K562 (cell line): ENCODE measurements at regions not wholly inside any gene's neighbourhood (a gene's known extent, or its start where the extent isn't known, plus 50 kb on each side); places are given as distances from the start of the nearest gene placed in this dataset.
"Not testable (repeated sequence)": the region's sequence is repeated elsewhere in the genome, so short reads cannot be mapped to it uniquely, and the experiment has no call there.

Experiments
- ATAC-seq: fragments of 200-7000 bp; cut with Tn5 transposase; 3 replicates; pipeline ENCODE4 v1.9.1; 2020; ENCODE audit warnings: moderate library complexity
- BruUV-seq: library from RNA; stranded (reverse); fragments of 400-500 nt; replicated peaks from 2 replicates; lab custom pipeline; 2021; lab: Mats Ljungman, UMichigan
- CTCF ChIA-PET: fragments of 300-600 bp; formaldehyde crosslinking; extraction: SDS; loops from one replicate; lab custom pipeline; 2021; ENCODE audit warnings: low intra/inter-chr PET ratio; lab: Yijun Ruan, JAX
- POLR2A ChIA-PET: fragments of 300-600, 350-650 bp; sonication (Branson Sonifier 250); formaldehyde crosslinking; extraction: SDS; loops from one replicate; lab custom pipeline; 2021; ENCODE audit warnings: antibody characterized with exemption, inconsistent platforms; lab: Yijun Ruan, JAX
- DNase-seq, 4 experiments: peaks; one replicate each; pipeline versions ENCODE4 v3.0.0 to v3.0.0-alpha.2; 2011 to 2018; ENCODE audit warnings: low spot score in 3 of 4, mixed read lengths in 3 of 4; ENCODE audit errors: extremely low read depth in 1 of 4
- FAIRE-seq: peaks from 2 replicates; lab custom pipeline; 2011; peaks lifted over from hg19 to GRCh38; lab: Jason Lieb, UNC
- H2AFZ ChIP-seq: 2 replicates; pipeline ENCODE4 v1.6.0; 2011; ENCODE audit warnings: low read depth, low read length, control low read depth, inconsistent platforms
- H3K27ac ChIP-seq: fragments of 200-600 bp; 3 replicates; pipeline ENCODE4 v1.8.0; 2011; ENCODE audit warnings: low read depth, mild to moderate bottlenecking, control low read depth, inconsistent platforms, low read length, moderate library complexity, mixed read lengths; ENCODE audit errors: extremely low read depth
- H3K27me3 ChIP-seq, 2 experiments: fragments of 300-600 bp in 1 of 2; 2 replicates in 1 of 2; 3 replicates in 1 of 2; pipeline versions ENCODE4 v1.6.0 to v1.8.0; 2011; ENCODE audit warnings: inconsistent platforms in 2 of 2, low read length in 2 of 2, mild to moderate bottlenecking in 1 of 2, mixed read lengths in 1 of 2, moderate library complexity in 1 of 2; ENCODE audit not compliant: control insufficient read depth in 2 of 2, insufficient read depth in 2 of 2
- H3K36me3 ChIP-seq: fragments of 300-600 bp; 3 replicates; pipeline ENCODE4 v1.8.0; 2011; ENCODE audit warnings: mild to moderate bottlenecking, low read length, inconsistent platforms; ENCODE audit not compliant: control insufficient read depth, insufficient read depth
- H3K4me1 ChIP-seq, 2 experiments: fragments of 200-600 bp in 1 of 2; replicated peaks in 1 of 2; 2 replicates in 1 of 2; 3 replicates in 1 of 2; pipeline versions ENCODE4 v1.5.1 to v1.8.0; 2011; ENCODE audit warnings: inconsistent platforms in 2 of 2, low read length in 2 of 2, mild to moderate bottlenecking in 1 of 2, mixed read lengths in 1 of 2, moderate library complexity in 1 of 2; ENCODE audit not compliant: control insufficient read depth in 2 of 2, insufficient read depth in 2 of 2
- H3K4me2 ChIP-seq: 2 replicates; pipeline ENCODE4 v1.6.1; 2011; ENCODE audit warnings: low read length, control low read depth, inconsistent platforms, mixed read lengths; ENCODE audit not compliant: insufficient read depth
- H3K4me3 ChIP-seq: fragments of 200-600 bp; sonication (generic), shearing (Covaris generic); 2 replicates; pipeline ENCODE4 v1.5.1; 2016; ENCODE audit warnings: control low read depth, inconsistent platforms
- H3K79me2 ChIP-seq: fragments of 200-600 bp; 3 replicates; pipeline ENCODE4 v1.8.0; 2011; ENCODE audit warnings: low read length, inconsistent platforms; ENCODE audit not compliant: control insufficient read depth, insufficient read depth
- H3K9ac ChIP-seq, 2 experiments: 2 replicates each; pipeline versions ENCODE4 v1.6.0 to v1.6.1; 2011; ENCODE audit warnings: low read depth in 2 of 2, low read length in 2 of 2, control low read depth in 1 of 2, inconsistent platforms in 1 of 2, mild to moderate bottlenecking in 1 of 2, mixed read lengths in 1 of 2; ENCODE audit not compliant: insufficient read depth in 1 of 2
- H3K9me1 ChIP-seq: one replicate; pipeline ENCODE4 v1.6.0; 2011; ENCODE audit warnings: inconsistent platforms, mild to moderate bottlenecking, low read length, moderate library complexity; ENCODE audit not compliant: control insufficient read depth, insufficient read depth
- H3K9me3 ChIP-seq: replicated peaks from 2 replicates; pipeline ENCODE4 v1.5.1; 2011; ENCODE audit warnings: low read depth, low read length, inconsistent platforms; ENCODE audit not compliant: control insufficient read depth, insufficient read depth
- H4K20me1 ChIP-seq: replicated peaks from 2 replicates; pipeline ENCODE4 v1.6.1; 2011; ENCODE audit warnings: low read length, inconsistent platforms, mixed read lengths; ENCODE audit not compliant: control insufficient read depth, insufficient read depth
- DMBX1 ChIP-seq: fragments of 250-450 bp; sonication (Bioruptor Pico); IDR thresholded peaks from 2 replicates; pipeline ENCODE4 v1.8.0; 2022; ENCODE audit warnings: inconsistent platforms, mild to moderate bottlenecking, moderate library complexity, borderline replicate concordance
- EP300 ChIP-seq: IDR thresholded peaks from 2 replicates; pipeline ENCODE4 v1.6.1; 2012; ENCODE audit warnings: low read length, improper control_type of control experiment
- FOS ChIP-seq: IDR thresholded peaks from 3 replicates; pipeline ENCODE4 v1.6.1; 2011; ENCODE audit not compliant: insufficient read length; ENCODE audit errors: extremely low read depth
- HMGXB4 ChIP-seq: sonication (generic); formaldehyde crosslinking; IDR thresholded peaks from 2 replicates; pipeline ENCODE4 v1.8.1; 2023; ENCODE audit warnings: mild to moderate bottlenecking, missing genetic modification reagents
- KLF10 ChIP-seq: fragments of 250-450 bp; sonication (Bioruptor Pico); IDR thresholded peaks from 2 replicates; pipeline ENCODE4 v1.6.1; 2021; ENCODE audit warnings: matching md5 sums
- NFE2L1 ChIP-seq: fragments of 450-650 bp; IDR thresholded peaks from 2 replicates; pipeline ENCODE4 v1.6.1; 2016; ENCODE audit warnings: missing genetic modification characterization, low read depth, mild to moderate bottlenecking, missing compliant biosample characterization, moderate library complexity, borderline replicate concordance
- RAD51 ChIP-seq: fragments of 450-650 bp; IDR thresholded peaks from 2 replicates; pipeline ENCODE4 v1.7.1; 2016; ENCODE audit warnings: low read depth, mild to moderate bottlenecking, borderline replicate concordance
- RBM14 ChIP-seq: fragments of 200-400 bp; formaldehyde crosslinking; IDR thresholded peaks from 2 replicates; pipeline ENCODE4 v1.6.1; 2018; ENCODE audit warnings: low read depth, mild to moderate bottlenecking, low read length, moderate library complexity, borderline replicate concordance; ENCODE audit not compliant: insufficient read depth
- RUNX1 ChIP-seq: sonication (generic); IDR thresholded peaks from 2 replicates; pipeline ENCODE4 v1.6.1; 2016; ENCODE audit warnings: antibody characterized with exemption, low read depth
- ZFP36 ChIP-seq: fragments of 150-350 bp; IDR thresholded peaks from 2 replicates; pipeline ENCODE4 v1.6.1; 2018; ENCODE audit warnings: low read length, low read depth; ENCODE audit not compliant: partially characterized antibody
- ZNF165 ChIP-seq: fragments of 250-450 bp; sonication (Bioruptor Pico); IDR thresholded peaks from 2 replicates; pipeline ENCODE4 v1.4.0; 2020; ENCODE audit warnings: borderline replicate concordance
- ZNF282 ChIP-seq: sonication (generic); formaldehyde crosslinking; IDR thresholded peaks from 2 replicates; pipeline ENCODE4 v1.8.1; 2023; ENCODE audit warnings: missing genetic modification reagents
- ZNF561 ChIP-seq: fragments of 450-650 bp; formaldehyde crosslinking; conservative IDR thresholded peaks from 2 replicates; pipeline ENCODE4 v1.4.0; 2020; ENCODE audit warnings: mild to moderate bottlenecking, moderate library complexity
- WGBS: fragments of 100-300 bp; shearing (Covaris generic); methylation state at CpG from one replicate; pipeline ENCODE4 v1.1.6; 2016; ENCODE audit warnings: low coverage, mixed read lengths; ENCODE audit not compliant: insufficient coverage; ENCODE audit errors: missing lambda C conversion rate; 5-methylcytosine and 5-hydroxymethylcytosine counted together
- in situ Hi-C: fragments of 300-500 bp; cut with MboI; formaldehyde crosslinking; loops from 4 replicates; pipeline ENCODE4 v1.15.0; 2018; ENCODE audit warnings: inconsistent platforms, mixed read lengths
- intact Hi-C: fragments of 100-400 bp; cut with micrococcal nuclease; formaldehyde crosslinking; loops from 2 replicates; pipeline ENCODE4 v1.14.2; 2022

DNA sequence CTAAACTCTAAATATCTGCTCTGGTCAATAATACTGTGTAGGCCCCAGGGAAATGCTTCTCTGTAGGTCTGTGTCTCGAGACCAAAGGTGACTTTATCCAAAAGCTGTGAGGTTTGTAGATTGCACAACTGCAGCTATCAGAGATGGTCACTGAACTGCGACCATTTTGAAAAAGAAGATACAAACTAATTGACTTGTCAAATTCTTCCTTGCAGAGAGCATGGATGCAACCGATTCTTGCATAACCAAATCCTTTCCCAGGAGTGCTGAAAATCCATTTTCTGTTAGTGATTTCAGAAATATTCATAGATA lies 155.8 kb downstream of the SH3BP4 start:
- ChIA-PET CTCF (no interaction called here), POLR2A (interaction anchor here (0.7 to 1.4 kb wide), 2 partner anchors 9 to 23 kb away, joined by 3 read pairs; no protein-coding TSS in a partner anchor)
- in situ Hi-C loops (loop anchor here (10.0 kb wide), 1 partner anchor 563 kb away; no protein-coding TSS in a partner anchor), intact Hi-C loops (no loop called here)
- no TSS peak for BruUV-seq
- Histone ChIP-seq H3K4me1 (no peaks in the 10 kb centered on the region), H3K36me3 (no peaks in the 10 kb centered on the region), H3K4me3 (no peak overlapping the region), H3K27ac (no peak overlapping the region), H3K9me3 (no peaks in the 10 kb centered on the region), H3K27me3 (peaks cover 0 to 16% of the 10 kb centered on the region in 2 experiments; a peak in 2 of 5 replicates), H4K20me1 (no peaks in the 10 kb centered on the region), H2AFZ (no peak overlapping the region), H3K9ac (no peak overlapping the region), H3K79me2 (no peaks in the 10 kb centered on the region), H3K9me1 (no peaks in the 10 kb centered on the region), H3K4me2 (no peak overlapping the region)
- TF ChIP-seq ZNF282 (CRISPR knock-in tag) = no peak
- TF ChIP-seq RAD51 = no peak
- no peak for TF ChIP-seq NFE2L1 (tag)
- TF ChIP-seq RBM14 = no peak
- TF ChIP-seq ZFP36 = no peak
- TF ChIP-seq ZNF165 (CRISPR knock-in tag) = no peak
- no peak for TF ChIP-seq DMBX1
- no peak for TF ChIP-seq ZNF561 (CRISPR knock-in tag)
- no peak for TF ChIP-seq RUNX1
- TF ChIP-seq EP300 = no peak
- no peak for TF ChIP-seq KLF10 (CRISPR knock-in tag)
- TF ChIP-seq HMGXB4 (CRISPR knock-in tag) = no peak
- no peak for TF ChIP-seq FOS
- ATAC-seq (no peak), FAIRE-seq (no peak), DNase-seq (no peak)
- 0% methylated on average over 3 of the region's 3 CpGs for WGBS

DNA sequence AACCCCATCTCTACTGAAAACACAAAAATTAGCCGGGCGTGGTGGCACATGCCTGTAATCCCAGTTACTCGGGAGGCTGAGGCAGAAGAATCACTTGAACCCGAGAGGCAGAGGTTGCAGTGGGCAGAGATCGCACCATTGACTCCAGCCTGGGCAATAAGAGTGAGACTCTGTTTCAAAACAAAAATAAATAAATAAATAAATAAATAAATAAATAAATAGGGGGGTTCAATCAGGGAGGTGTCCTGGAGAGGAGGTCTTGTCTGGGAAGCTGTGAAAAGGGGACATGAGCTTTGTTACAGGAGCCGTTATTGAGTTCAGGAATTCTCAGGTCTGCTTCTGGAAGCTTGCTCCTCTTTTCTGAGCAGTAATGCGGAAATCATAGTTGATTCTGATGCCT lies 157.7 kb downstream of the SH3BP4 start:
- POLR2A ChIA-PET = interaction anchor here (0.6 kb wide), 1 partner anchor 66 kb away, joined by 3 read pairs; no protein-coding TSS in a partner anchor
- in situ Hi-C loops = loop anchor here (10.0 kb wide), 1 partner anchor 565 kb away; no protein-coding TSS in a partner anchor
- H3K4me3 ChIP-seq, H3K4me2 ChIP-seq, H3K4me1 ChIP-seq, DNase-seq, intact Hi-C loops, H3K27ac ChIP-seq, ATAC-seq, CTCF ChIA-PET, H3K9me1 ChIP-seq, H3K9me3 ChIP-seq, FAIRE-seq, H3K79me2 ChIP-seq, H4K20me1 ChIP-seq, H3K9ac ChIP-seq, H3K36me3 ChIP-seq, H2AFZ ChIP-seq, BruUV-seq: not testable (repeated sequence)
- peaks cover 0 to 19% of the 10 kb centered on the region in 2 experiments; a peak in 2 of 5 replicates for H3K27me3 ChIP-seq
- 6% methylated on average over 6 of the region's 7 CpGs for WGBS
